HL-60 (cell line): ENCODE measurements at regions not wholly inside any gene's neighbourhood (a gene's known extent, or its start where the extent isn't known, plus 50 kb on each side); places are given as distances from the start of the nearest gene placed in this dataset.
"Not testable (repeated sequence)": the region's sequence is repeated elsewhere in the genome, so short reads cannot be mapped to it uniquely, and the experiment has no call there.

Source experiments
- DNase-seq, 2 experiments: peaks; one replicate each; pipeline ENCODE4 v3.0.0-alpha.2; 2010 to 2020; ENCODE audit warnings: low read depth in 1 of 2, low spot score in 1 of 2
- H3K27ac ChIP-seq: fragments of 250-450 bp; sonication (Bioruptor Pico); replicated peaks from 2 replicates; pipeline ENCODE4 v1.5.1; 2020; ENCODE audit warnings: mild to moderate bottlenecking, moderate library complexity
- H3K27me3 ChIP-seq: fragments of 250-450 bp; sonication (Bioruptor Pico); 2 replicates; pipeline ENCODE4 v1.5.1; 2021; ENCODE audit warnings: mild to moderate bottlenecking, moderate library complexity; ENCODE audit not compliant: insufficient read depth, poor library complexity, severe bottlenecking
- H3K4me3 ChIP-seq: replicated peaks from 2 replicates; pipeline ENCODE4 v1.5.1; 2011; ENCODE audit warnings: mild to moderate bottlenecking, control low read depth, low read length; ENCODE audit not compliant: insufficient read depth
- GABPA ChIP-seq: IDR thresholded peaks from 2 replicates; pipeline ENCODE4 v1.6.1; 2012; ENCODE audit warnings: low read depth
- POLR2AphosphoS5 ChIP-seq: IDR thresholded peaks from 2 replicates; pipeline ENCODE4 v1.6.1; 2012; ENCODE audit warnings: low read depth
- SPI1 ChIP-seq: IDR thresholded peaks from 2 replicates; pipeline ENCODE4 v1.6.1; 2012; ENCODE audit warnings: low read depth, mild to moderate bottlenecking, borderline replicate concordance
- TF ChIP-seq, protein P1 (sequence below): IDR thresholded peaks from one replicate; pipeline ENCODE4 v1.5.1; 2011; ENCODE audit warnings: low read length, control low read depth, inconsistent platforms; ENCODE audit not compliant: insufficient read depth
- TF ChIP-seq, protein P2 (sequence below): IDR thresholded peaks from 2 replicates; pipeline ENCODE4 v1.6.1; 2012; ENCODE audit warnings: low read depth; ENCODE audit not compliant: insufficient replicate concordance

DNA sequence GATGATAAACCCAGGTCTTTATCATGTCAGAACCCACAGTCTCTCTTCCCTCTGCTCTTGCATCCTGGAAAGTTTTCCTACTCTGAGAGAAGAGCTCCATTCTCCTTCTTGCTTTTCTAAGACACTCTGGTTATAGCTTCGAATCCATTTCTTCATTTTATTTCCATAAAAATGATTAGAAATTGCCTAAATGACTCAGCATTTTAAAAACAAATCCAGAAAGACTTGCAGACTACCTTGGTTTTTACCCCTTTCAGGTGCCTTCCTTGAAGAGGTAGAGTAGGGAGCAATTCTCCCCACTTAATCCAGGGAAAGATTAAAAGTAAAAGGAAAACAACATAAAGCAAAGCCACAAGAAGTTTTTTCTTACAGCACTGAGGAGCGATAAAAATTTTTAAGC, 1256.0 kb downstream of the ROBO1 start:
- H3K4me3 ChIP-seq: no peak overlapping the region
- TF ChIP-seq GABPA: no peak
- TF ChIP-seq SPI1: no peak
- no peak for TF ChIP-seq POLR2AphosphoS5
- TF ChIP-seq, protein P1, sequence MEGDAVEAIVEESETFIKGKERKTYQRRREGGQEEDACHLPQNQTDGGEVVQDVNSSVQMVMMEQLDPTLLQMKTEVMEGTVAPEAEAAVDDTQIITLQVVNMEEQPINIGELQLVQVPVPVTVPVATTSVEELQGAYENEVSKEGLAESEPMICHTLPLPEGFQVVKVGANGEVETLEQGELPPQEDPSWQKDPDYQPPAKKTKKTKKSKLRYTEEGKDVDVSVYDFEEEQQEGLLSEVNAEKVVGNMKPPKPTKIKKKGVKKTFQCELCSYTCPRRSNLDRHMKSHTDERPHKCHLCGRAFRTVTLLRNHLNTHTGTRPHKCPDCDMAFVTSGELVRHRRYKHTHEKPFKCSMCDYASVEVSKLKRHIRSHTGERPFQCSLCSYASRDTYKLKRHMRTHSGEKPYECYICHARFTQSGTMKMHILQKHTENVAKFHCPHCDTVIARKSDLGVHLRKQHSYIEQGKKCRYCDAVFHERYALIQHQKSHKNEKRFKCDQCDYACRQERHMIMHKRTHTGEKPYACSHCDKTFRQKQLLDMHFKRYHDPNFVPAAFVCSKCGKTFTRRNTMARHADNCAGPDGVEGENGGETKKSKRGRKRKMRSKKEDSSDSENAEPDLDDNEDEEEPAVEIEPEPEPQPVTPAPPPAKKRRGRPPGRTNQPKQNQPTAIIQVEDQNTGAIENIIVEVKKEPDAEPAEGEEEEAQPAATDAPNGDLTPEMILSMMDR: no peak
- TF ChIP-seq, protein P2, sequence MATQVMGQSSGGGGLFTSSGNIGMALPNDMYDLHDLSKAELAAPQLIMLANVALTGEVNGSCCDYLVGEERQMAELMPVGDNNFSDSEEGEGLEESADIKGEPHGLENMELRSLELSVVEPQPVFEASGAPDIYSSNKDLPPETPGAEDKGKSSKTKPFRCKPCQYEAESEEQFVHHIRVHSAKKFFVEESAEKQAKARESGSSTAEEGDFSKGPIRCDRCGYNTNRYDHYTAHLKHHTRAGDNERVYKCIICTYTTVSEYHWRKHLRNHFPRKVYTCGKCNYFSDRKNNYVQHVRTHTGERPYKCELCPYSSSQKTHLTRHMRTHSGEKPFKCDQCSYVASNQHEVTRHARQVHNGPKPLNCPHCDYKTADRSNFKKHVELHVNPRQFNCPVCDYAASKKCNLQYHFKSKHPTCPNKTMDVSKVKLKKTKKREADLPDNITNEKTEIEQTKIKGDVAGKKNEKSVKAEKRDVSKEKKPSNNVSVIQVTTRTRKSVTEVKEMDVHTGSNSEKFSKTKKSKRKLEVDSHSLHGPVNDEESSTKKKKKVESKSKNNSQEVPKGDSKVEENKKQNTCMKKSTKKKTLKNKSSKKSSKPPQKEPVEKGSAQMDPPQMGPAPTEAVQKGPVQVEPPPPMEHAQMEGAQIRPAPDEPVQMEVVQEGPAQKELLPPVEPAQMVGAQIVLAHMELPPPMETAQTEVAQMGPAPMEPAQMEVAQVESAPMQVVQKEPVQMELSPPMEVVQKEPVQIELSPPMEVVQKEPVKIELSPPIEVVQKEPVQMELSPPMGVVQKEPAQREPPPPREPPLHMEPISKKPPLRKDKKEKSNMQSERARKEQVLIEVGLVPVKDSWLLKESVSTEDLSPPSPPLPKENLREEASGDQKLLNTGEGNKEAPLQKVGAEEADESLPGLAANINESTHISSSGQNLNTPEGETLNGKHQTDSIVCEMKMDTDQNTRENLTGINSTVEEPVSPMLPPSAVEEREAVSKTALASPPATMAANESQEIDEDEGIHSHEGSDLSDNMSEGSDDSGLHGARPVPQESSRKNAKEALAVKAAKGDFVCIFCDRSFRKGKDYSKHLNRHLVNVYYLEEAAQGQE: no peak
- no peak overlapping the region for H3K27ac ChIP-seq
- no peak for DNase-seq
- no peaks in the 10 kb centered on the region for H3K27me3 ChIP-seq

DNA sequence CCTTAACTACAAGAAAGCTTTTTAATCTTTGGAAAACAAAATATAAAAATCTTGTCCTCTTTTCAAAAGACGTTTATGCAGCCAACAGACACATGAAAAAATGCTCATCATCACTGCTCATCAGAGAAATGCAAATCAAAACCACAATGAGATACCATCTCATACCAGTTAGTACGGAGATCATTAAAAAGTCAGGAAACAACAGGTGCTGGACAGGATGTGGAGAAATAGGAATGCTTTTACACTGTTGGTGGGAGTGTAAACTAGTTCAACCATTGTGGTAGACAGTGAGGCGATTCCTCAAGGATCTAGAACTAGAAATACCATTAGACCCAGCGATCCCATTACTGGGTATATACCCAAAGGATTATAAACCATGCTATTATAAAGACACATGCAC, 1255.0 kb downstream of the ROBO1 start:
- H3K27ac ChIP-seq, H3K4me3 ChIP-seq, DNase-seq, H3K27me3 ChIP-seq: not testable (repeated sequence)

DNA sequence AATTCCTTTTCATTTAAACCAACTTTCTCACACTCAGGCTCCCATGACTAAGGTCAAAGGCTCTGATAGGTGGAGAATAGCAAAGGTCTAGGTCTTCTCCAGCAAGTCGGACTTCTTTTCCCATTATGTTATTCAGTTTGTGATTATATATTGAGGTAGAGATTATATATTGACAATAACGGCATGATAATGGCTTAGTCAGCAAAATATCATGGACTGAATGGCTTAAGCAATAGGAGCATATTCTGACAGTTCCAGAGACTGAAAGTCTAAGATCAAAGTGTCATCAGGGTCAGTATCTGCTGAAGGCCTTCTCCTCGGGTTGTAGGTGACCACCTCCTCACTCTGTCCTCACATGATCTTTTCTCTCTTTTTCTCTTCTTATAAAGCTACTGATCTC, 1251.4 kb downstream of the ROBO1 start:
- H3K4me3 ChIP-seq: no peak overlapping the region
- TF ChIP-seq, protein P1: no peak
- TF ChIP-seq SPI1 (no peak), POLR2AphosphoS5 (no peak), GABPA (no peak)
- TF ChIP-seq, protein P2: no peak
- no peaks in the 10 kb centered on the region for H3K27me3 ChIP-seq
- no peak overlapping the region for H3K27ac ChIP-seq
- no peak for DNase-seq

DNA sequence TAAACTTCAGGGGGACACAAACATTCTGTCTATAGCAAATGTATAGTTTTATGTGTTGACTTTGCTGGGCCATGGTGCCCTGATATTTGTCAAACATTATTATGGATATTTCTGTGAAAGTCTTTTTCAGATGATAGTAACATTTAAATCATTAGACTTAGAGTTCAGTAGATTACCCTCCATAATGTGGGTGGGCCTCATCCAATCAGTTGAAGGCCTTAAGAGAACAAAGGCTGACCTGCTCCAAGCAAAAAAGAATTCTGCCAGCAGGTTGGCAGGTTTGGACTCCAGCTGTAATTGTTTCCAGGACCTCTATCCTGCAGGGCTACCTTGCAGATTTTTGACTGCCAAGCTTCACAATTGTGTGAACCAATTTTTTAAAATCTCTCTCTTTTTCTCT, 1250.9 kb downstream of the ROBO1 start:
- H3K27ac ChIP-seq: no peak overlapping the region
- DNase-seq: no peak
- TF ChIP-seq, protein P1: no peak
- TF ChIP-seq POLR2AphosphoS5 (no peak), SPI1 (no peak), GABPA (no peak)
- TF ChIP-seq, protein P2: no peak
- no peak overlapping the region for H3K4me3 ChIP-seq
- no peaks in the 10 kb centered on the region for H3K27me3 ChIP-seq
